RWPE2 (cell line): ENCODE measurements at regions not wholly inside any gene's neighbourhood (a gene's known extent, or its start where the extent isn't known, plus 50 kb on each side); places are given as distances from the start of the nearest gene placed in this dataset.

Source experiments
- ATAC-seq: fragments of 200-7000 bp; cut with Tn5 transposase; 3 replicates; pipeline ENCODE4 v1.9.1; 2021; ENCODE audit warnings: low read depth
- DNase-seq: peaks from one replicate; pipeline ENCODE4 v3.0.0-alpha.2; 2020; ENCODE audit warnings: low spot score
- H3K27ac ChIP-seq: fragments of 450-650 bp; 2 replicates; pipeline ENCODE4 v1.5.1; 2017; ENCODE audit warnings: mild to moderate bottlenecking; ENCODE audit not compliant: poor library complexity, severe bottlenecking
- H3K27me3 ChIP-seq: fragments of 250-450 bp; sonication (Bioruptor Pico); 2 replicates; pipeline ENCODE4 v1.5.1; 2021; ENCODE audit warnings: mild to moderate bottlenecking, moderate library complexity; ENCODE audit not compliant: insufficient read depth, poor library complexity, severe bottlenecking
- H3K36me3 ChIP-seq: fragments of 250-450 bp; sonication (Bioruptor Pico); 2 replicates; pipeline ENCODE4 v1.5.1; 2020; ENCODE audit warnings: low read depth, mild to moderate bottlenecking, moderate library complexity
- H3K4me1 ChIP-seq: fragments of 250-450 bp; sonication (Bioruptor Pico); 2 replicates; pipeline ENCODE4 v1.5.1; 2021; ENCODE audit warnings: mild to moderate bottlenecking, moderate library complexity; ENCODE audit not compliant: insufficient read depth, poor library complexity, severe bottlenecking
- H3K4me3 ChIP-seq: fragments of 250-450 bp; sonication (Bioruptor Pico); 2 replicates; pipeline ENCODE4 v1.5.1; 2021; ENCODE audit warnings: mild to moderate bottlenecking, moderate library complexity; ENCODE audit not compliant: severe bottlenecking
- H3K9me3 ChIP-seq: fragments of 250-450 bp; sonication (Bioruptor Pico); 2 replicates; pipeline ENCODE4 v1.5.1; 2021; ENCODE audit warnings: mild to moderate bottlenecking, moderate library complexity; ENCODE audit not compliant: severe bottlenecking
- TF ChIP-seq, protein P1 (sequence below): fragments of 450-650 bp; IDR thresholded peaks from one replicate; pipeline ENCODE4 v1.5.1; 2017; ENCODE audit warnings: mild to moderate bottlenecking, moderate library complexity; ENCODE audit not compliant: poor library complexity, severe bottlenecking

DNA sequence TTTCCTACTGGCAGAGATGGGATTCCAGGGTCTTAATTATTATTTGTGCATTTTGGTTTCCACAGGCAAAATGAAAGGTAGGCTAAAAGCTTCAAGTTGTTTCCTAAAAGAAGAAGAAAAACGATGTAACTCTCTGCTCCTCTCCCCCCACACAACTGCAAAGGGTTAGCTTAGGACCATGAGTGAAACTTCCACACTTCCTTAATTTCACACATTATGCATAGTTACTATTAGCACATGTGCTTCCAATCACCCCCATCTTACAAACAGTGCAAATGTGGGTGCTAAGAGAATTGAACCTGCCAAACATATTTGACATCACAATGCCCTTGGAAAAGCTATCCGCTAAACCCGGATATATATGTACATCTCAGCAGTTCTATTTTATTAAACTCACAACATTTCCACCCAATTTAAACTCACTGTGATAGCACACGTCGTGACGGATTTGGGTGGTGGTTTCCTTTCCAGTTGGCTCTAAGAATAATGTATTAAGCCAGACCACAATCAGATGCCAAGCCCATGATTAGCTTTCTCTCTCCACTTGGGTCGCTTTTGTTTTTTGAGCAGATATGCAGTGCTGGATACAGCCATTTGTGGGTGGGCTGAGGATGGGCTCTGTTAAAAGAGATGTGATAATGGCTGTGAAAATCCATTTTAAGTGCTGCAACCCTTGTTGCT is 245.0 kb upstream of the POU2AF2 start:
- no peak for DNase-seq

DNA sequence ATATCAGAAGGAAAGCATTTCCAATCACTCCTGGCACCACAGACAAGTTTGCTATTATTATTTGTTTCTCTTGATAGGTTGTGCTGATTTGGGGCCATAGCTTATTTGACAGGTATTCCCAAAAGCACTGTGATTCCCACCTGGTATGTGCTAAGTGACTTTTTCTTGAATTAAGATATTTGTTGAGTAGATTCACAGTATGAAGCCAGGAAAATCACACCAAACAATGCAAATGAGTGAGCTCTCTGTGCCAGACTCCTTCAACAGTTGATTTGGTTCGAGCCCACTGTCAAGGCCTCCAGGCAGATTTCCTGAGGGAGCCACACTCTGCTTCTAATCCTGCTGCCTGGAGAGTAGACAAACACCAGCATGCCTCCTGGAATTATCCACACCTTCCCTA is 253.0 kb upstream of the POU2AF2 start:
- Histone ChIP-seq H3K27ac (no peak overlapping the region), H3K9me3 (no peaks in the 10 kb centered on the region), H3K36me3 (no peaks in the 10 kb centered on the region), H3K4me3 (no peak overlapping the region), H3K4me1 (no peaks in the 10 kb centered on the region), H3K27me3 (no peaks in the 10 kb centered on the region)
- DNase-seq (no peak), ATAC-seq (no peak)
- TF ChIP-seq, protein P1, sequence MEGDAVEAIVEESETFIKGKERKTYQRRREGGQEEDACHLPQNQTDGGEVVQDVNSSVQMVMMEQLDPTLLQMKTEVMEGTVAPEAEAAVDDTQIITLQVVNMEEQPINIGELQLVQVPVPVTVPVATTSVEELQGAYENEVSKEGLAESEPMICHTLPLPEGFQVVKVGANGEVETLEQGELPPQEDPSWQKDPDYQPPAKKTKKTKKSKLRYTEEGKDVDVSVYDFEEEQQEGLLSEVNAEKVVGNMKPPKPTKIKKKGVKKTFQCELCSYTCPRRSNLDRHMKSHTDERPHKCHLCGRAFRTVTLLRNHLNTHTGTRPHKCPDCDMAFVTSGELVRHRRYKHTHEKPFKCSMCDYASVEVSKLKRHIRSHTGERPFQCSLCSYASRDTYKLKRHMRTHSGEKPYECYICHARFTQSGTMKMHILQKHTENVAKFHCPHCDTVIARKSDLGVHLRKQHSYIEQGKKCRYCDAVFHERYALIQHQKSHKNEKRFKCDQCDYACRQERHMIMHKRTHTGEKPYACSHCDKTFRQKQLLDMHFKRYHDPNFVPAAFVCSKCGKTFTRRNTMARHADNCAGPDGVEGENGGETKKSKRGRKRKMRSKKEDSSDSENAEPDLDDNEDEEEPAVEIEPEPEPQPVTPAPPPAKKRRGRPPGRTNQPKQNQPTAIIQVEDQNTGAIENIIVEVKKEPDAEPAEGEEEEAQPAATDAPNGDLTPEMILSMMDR: no peak

More for the DNA sequence above, 245.0 kb upstream of the POU2AF2 start:
- H3K27me3 ChIP-seq: no peaks in the 10 kb centered on the region
- H3K4me1 ChIP-seq: no peaks in the 10 kb centered on the region
- H3K4me3 ChIP-seq: no peak overlapping the region
- H3K36me3 ChIP-seq: no peaks in the 10 kb centered on the region
- H3K27ac ChIP-seq: no peak overlapping the region
- ATAC-seq: no peak
- no peaks in the 10 kb centered on the region for H3K9me3 ChIP-seq
- TF ChIP-seq, protein P1: no peak

DNA sequence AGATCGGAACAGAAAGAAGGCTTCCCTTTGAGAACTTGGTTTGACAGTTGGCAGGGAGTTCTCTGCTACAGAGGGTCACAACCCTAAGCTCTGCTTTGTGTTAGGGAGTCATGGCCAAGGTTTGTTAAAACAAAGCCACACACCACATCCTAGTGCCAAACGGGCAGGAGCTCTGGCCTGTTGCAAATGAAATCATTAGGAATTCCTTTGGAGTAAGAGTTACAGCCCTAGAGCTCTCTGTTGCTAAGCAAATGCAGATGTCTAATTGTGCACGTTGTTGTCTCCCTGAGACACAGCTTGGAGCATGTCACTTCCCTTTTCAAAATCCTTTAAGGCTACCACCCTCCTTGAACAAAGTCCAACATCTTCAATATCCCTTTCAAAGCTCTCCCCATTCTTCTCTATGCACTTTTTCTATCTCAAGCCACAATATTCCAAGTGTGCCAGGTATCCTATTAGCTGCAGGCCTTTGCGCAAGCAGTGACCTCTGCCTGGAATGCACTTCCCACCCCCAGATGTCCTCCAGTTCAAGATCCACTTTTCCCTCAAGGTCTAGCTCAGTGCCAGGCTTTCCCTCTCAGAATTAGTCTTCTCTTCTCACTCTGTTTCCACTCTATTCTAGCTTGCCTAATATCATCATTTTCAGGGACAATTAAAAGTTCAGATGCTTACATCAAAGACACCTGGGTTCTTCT is 253.7 kb upstream of the POU2AF2 start:
- no peak for DNase-seq
- Histone ChIP-seq H3K27ac (no peak overlapping the region), H3K4me1 (no peaks in the 10 kb centered on the region), H3K27me3 (no peaks in the 10 kb centered on the region), H3K36me3 (no peaks in the 10 kb centered on the region), H3K9me3 (no peaks in the 10 kb centered on the region), H3K4me3 (no peak overlapping the region)
- TF ChIP-seq, protein P1: no peak
- no peak for ATAC-seq

GRCh38 chr11:110990311-110990710 is 255.2 kb upstream of the POU2AF2 start:
- DNase-seq (no peak), ATAC-seq (no peak)
- no peak overlapping the region for H3K27ac ChIP-seq
- H3K9me3 ChIP-seq: no peaks in the 10 kb centered on the region
- no peaks in the 10 kb centered on the region for H3K27me3 ChIP-seq
- TF ChIP-seq, protein P1: no peak
- no peaks in the 10 kb centered on the region for H3K4me1 ChIP-seq
- H3K4me3 ChIP-seq: no peak overlapping the region
- no peaks in the 10 kb centered on the region for H3K36me3 ChIP-seq
